HEK293 (cell line): ENCODE measurements at regions not wholly inside any gene's neighbourhood (a gene's known extent, or its start where the extent isn't known, plus 50 kb on each side); places are given as distances from the start of the nearest gene placed in this dataset.

ENCODE experiments used
- CTCF ChIA-PET: fragments of 350-600 bp; formaldehyde crosslinking; extraction: SDS; loops from one replicate; lab custom pipeline; 2021; ENCODE audit warnings: antibody characterized with exemption; lab: Yijun Ruan, JAX
- POLR2A ChIA-PET: fragments of 300-600 bp; formaldehyde crosslinking; extraction: SDS; loops from one replicate; lab custom pipeline; 2020; ENCODE audit warnings: antibody characterized with exemption, inconsistent platforms; lab: Yijun Ruan, JAX
- H3K27ac ChIP-seq: fragments of 200-500 bp; sonication (Bioruptor generic); 2 replicates; pipeline ENCODE4 v1.5.1; 2014; ENCODE audit warnings: low read depth, low read length, control low read depth, inconsistent platforms; ENCODE audit errors: extremely low read depth
- H3K36me3 ChIP-seq, 2 experiments: fragments of 200-500 bp in 1 of 2; sonication (Bioruptor generic) in 1 of 2; 1 replicate in 1 of 2; 2 replicates in 1 of 2; pipeline ENCODE4 v1.5.1; 2014 to 2017; ENCODE audit warnings: inconsistent platforms in 2 of 2, low read length in 2 of 2; ENCODE audit not compliant: control insufficient read depth in 2 of 2, insufficient read depth in 1 of 2
- H3K4me1 ChIP-seq: fragments of 200-500 bp; sonication (Bioruptor generic); 2 replicates; pipeline ENCODE4 v1.5.1; 2014; ENCODE audit warnings: mild to moderate bottlenecking, low read length, inconsistent platforms; ENCODE audit not compliant: control insufficient read depth, insufficient read depth
- H3K4me3 ChIP-seq: 2 replicates; pipeline ENCODE4 v1.5.1; 2011; ENCODE audit warnings: low read depth, mild to moderate bottlenecking, control low read depth, low read length, moderate library complexity
- H3K9me3 ChIP-seq: fragments of 200-500 bp; sonication (Bioruptor generic); 2 replicates; pipeline ENCODE4 v1.5.1; 2014; ENCODE audit warnings: low read depth, low read length, inconsistent platforms; ENCODE audit not compliant: control insufficient read depth, insufficient read depth
- GLI4 ChIP-seq: fragments of 450-650 bp; formaldehyde crosslinking; IDR thresholded peaks from 2 replicates; pipeline ENCODE4 v1.5.1; 2016; ENCODE audit warnings: missing biosample characterization, missing genetic modification characterization
- HOXC10 ChIP-seq: sonication (generic); formaldehyde crosslinking; IDR thresholded peaks from 2 replicates; pipeline ENCODE4 v1.8.1; 2023; ENCODE audit warnings: mild to moderate bottlenecking, missing genetic modification reagents
- SETDB1 ChIP-seq: IDR thresholded peaks from one replicate; pipeline ENCODE4 v1.6.1; 2017; ENCODE audit warnings: mild to moderate bottlenecking, low read length, moderate library complexity, mixed read lengths; ENCODE audit not compliant: insufficient read length
- ZBTB20 ChIP-seq: fragments of 450-650 bp; formaldehyde crosslinking; IDR thresholded peaks from 2 replicates; pipeline ENCODE4 v1.5.1; 2016; ENCODE audit warnings: missing biosample characterization, missing genetic modification characterization
- ZBTB48 ChIP-seq: fragments of 450-650 bp; formaldehyde crosslinking; IDR thresholded peaks from 2 replicates; pipeline ENCODE4 v1.5.1; 2016; ENCODE audit warnings: missing biosample characterization, missing genetic modification characterization
- ZIC2 ChIP-seq: fragments of 450-650 bp; formaldehyde crosslinking; IDR thresholded peaks from 2 replicates; pipeline ENCODE4 v1.5.1; 2016; ENCODE audit warnings: missing biosample characterization, missing genetic modification characterization
- ZNF121 ChIP-seq: fragments of 450-650 bp; formaldehyde crosslinking; IDR thresholded peaks from 2 replicates; pipeline ENCODE4 v1.5.1; 2016; ENCODE audit warnings: missing biosample characterization, missing genetic modification characterization
- ZNF202 ChIP-seq: fragments of 450-650 bp; formaldehyde crosslinking; IDR thresholded peaks from 2 replicates; pipeline ENCODE4 v1.5.1; 2016; ENCODE audit warnings: missing biosample characterization, missing genetic modification characterization, borderline replicate concordance
- ZNF239 ChIP-seq: fragments of 450-650 bp; formaldehyde crosslinking; IDR thresholded peaks from 2 replicates; pipeline ENCODE4 v1.5.1; 2016; ENCODE audit warnings: missing biosample characterization, missing genetic modification characterization
- ZNF335 ChIP-seq: fragments of 450-650 bp; formaldehyde crosslinking; conservative IDR thresholded peaks from 2 replicates; pipeline ENCODE4 v1.5.1; 2016; ENCODE audit warnings: missing biosample characterization, missing genetic modification characterization
- ZNF48 ChIP-seq: fragments of 450-650 bp; formaldehyde crosslinking; IDR thresholded peaks from 2 replicates; pipeline ENCODE4 v1.5.1; 2016; ENCODE audit warnings: missing biosample characterization, missing genetic modification characterization
- ZNF529 ChIP-seq: fragments of 450-650 bp; formaldehyde crosslinking; IDR thresholded peaks from 2 replicates; pipeline ENCODE4 v1.5.1; 2017; ENCODE audit warnings: missing genetic modification characterization, missing biosample characterization; ENCODE audit not compliant: insufficient replicate concordance
- ZNF530 ChIP-seq: fragments of 450-650 bp; formaldehyde crosslinking; IDR thresholded peaks from 2 replicates; pipeline ENCODE4 v1.5.1; 2016; ENCODE audit warnings: low read depth, missing biosample characterization, missing genetic modification characterization
- ZNF558 ChIP-seq: fragments of 450-650 bp; formaldehyde crosslinking; IDR thresholded peaks from 2 replicates; pipeline ENCODE4 v1.5.1; 2016; ENCODE audit warnings: missing biosample characterization, missing genetic modification characterization
- TF ChIP-seq, protein P1 (sequence below): fragments of 450-650 bp; formaldehyde crosslinking; IDR thresholded peaks from 2 replicates; pipeline ENCODE4 v1.5.1; 2016; ENCODE audit warnings: missing biosample characterization, missing genetic modification characterization
- TF ChIP-seq, protein P2 (sequence below): fragments of 450-650 bp; formaldehyde crosslinking; IDR thresholded peaks from 2 replicates; pipeline ENCODE4 v1.5.1; 2016; ENCODE audit warnings: missing biosample characterization, missing genetic modification characterization
- TF ChIP-seq, protein P3 (sequence below): fragments of 450-650 bp; formaldehyde crosslinking; IDR thresholded peaks from 2 replicates; pipeline ENCODE4 v1.5.1; 2017; ENCODE audit warnings: missing biosample characterization, missing genetic modification characterization
- TF ChIP-seq, protein P4 (sequence below): fragments of 450-650 bp; formaldehyde crosslinking; IDR thresholded peaks from 2 replicates; pipeline ENCODE4 v1.5.1; 2016; ENCODE audit warnings: missing biosample characterization, missing genetic modification characterization

DNA sequence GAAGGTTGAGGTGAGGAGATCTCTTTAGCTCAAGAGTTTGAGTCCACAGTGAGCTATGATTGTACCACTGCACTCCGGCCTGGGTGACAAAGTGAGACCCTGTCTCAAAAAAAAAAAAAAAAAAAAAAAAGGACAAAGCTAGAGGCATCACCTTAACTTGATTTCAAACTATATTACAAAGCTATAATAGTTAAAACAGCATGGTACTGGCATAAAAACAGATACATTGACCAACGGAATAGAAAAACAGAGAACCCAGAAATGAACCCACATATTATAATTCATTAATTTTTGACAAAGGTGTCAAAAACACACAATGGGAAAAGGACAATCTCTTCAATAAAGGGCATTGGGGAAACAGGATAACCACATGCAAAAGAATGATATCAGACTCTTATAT is 50.8 kb upstream of the MBOAT1 start:
- POLR2A ChIA-PET = interaction anchor here (0.6 kb wide), 1 partner anchor 1671 kb away, joined by 4 read pairs; no protein-coding TSS in a partner anchor
- CTCF ChIA-PET = interaction anchor here (0.5 kb wide), 1 partner anchor 369 kb away, joined by 4 read pairs; no protein-coding TSS in a partner anchor

DNA sequence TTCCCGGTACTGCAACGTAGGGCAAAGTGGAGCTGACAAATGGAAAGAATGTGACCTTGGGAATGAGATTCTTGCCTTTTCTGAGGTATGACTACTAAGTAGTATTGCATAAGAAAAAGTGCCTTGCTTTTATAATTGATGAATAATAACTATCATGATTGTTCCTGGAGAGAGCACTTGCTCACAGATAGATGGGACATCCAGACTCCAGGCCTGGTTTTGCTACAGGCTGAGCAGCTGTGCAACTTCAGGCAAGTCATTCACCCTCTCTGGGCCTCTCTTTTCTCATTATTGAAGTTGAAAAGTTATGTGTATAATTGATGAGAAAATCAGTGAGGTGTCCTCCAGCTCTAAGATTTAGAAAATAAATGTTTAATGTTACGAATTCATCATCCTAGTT is 53.6 kb upstream of the MBOAT1 start:
- no peaks in the 10 kb centered on the region for H3K36me3 ChIP-seq
- no peak overlapping the region for H3K27ac ChIP-seq
- no peaks in the 10 kb centered on the region for H3K4me1 ChIP-seq
- TF ChIP-seq, protein P1, sequence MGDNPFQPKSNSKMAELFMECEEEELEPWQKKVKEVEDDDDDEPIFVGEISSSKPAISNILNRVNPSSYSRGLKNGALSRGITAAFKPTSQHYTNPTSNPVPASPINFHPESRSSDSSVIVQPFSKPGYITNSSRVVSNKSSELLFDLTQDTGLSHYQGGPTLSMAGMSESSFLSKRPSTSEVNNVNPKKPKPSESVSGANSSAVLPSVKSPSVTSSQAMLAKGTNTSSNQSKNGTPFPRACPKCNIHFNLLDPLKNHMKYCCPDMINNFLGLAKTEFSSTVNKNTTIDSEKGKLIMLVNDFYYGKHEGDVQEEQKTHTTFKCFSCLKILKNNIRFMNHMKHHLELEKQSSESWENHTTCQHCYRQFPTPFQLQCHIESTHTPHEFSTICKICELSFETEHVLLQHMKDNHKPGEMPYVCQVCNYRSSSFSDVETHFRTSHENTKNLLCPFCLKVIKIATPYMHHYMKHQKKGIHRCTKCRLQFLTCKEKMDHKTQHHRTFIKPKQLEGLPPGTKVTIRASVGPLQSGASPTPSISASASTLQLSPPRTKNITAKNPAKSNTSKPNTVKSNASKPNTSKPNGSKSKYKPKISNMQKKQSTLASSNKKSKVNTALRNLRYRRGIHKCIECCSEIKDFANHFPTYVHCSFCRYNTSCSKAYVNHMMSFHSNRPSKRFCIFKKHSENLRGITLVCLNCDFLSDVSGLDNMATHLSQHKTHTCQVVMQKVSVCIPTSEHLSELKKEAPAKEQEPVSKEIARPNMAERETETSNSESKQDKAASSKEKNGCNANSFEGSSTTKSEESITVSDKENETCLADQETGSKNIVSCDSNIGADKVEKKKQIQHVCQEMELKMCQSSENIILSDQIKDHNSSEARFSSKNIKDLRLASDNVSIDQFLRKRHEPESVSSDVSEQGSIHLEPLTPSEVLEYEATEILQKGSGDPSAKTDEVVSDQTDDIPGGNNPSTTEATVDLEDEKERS (tag by site-specific recombination) = no peak
- TF ChIP-seq ZNF530 (tag by site-specific recombination) (no peak), ZNF335 (no peak), ZNF558 (tag by site-specific recombination) (no peak)
- CTCF ChIA-PET = interaction anchor here (0.6 kb wide), 2 partner anchors 101 to 198 kb away, joined by 4 read pairs; no protein-coding TSS in a partner anchor
- H3K4me3 ChIP-seq = no peak overlapping the region
- H3K9me3 ChIP-seq = no peaks in the 10 kb centered on the region
- POLR2A ChIA-PET = interaction anchor here (0.7 kb wide), 1 partner anchor 53 kb away, joined by 8 read pairs; no protein-coding TSS in a partner anchor

More for the DNA sequence above, 50.8 kb upstream of the MBOAT1 start:
- TF ChIP-seq SETDB1 (peak; percentile 29), ZBTB20 (tag by site-specific recombination) (no peak), ZNF529 (no peak)
- TF ChIP-seq, protein P1 (tag by site-specific recombination) = peak; percentile 95
- no peaks in the 10 kb centered on the region for H3K4me1 ChIP-seq
- H3K36me3 ChIP-seq = no peaks in the 10 kb centered on the region
- no peaks in the 10 kb centered on the region for H3K9me3 ChIP-seq
- no peak overlapping the region for H3K27ac ChIP-seq
- no peak overlapping the region for H3K4me3 ChIP-seq

DNA sequence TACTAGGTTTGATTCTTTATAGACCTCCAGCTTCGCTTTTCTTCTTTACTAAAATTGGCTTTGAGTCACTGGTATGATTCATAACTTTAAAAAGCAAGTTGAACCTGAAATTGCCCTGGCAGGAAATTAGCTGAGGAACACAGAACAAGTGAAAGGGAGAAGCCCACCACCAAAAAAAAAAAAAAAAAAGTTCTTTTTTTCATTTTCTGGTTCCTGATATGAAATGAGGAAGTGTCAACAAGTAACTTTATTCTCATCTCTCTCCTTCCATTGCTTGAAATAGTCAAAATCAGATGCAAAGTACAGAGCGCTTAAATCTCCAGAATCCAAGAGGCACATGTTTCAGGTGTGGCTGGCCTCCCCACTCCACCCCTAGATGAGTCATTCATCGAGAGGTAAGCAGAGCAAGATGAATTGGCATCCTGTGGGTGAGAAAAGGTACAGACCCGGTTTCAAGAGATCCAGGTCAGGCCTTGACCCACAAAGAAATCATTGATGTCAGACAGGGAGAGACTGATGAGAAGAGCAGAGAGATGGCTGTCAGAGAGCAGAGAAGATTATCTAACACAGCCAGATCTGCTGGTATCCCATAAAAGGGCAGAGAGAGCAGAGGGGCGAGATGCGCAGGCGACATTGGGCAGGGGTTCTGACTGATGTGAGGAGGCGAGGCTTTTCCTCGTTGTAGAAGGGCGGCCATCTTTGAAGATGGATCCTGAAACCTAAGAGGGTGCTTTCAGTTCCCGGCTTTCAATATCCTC is 54.8 kb upstream of the MBOAT1 start:
- ChIA-PET CTCF (no interaction called here), POLR2A (no interaction called here)
- Histone ChIP-seq H3K27ac (no peak overlapping the region), H3K9me3 (no peaks in the 10 kb centered on the region), H3K36me3 (no peaks in the 10 kb centered on the region), H3K4me1 (no peaks in the 10 kb centered on the region), H3K4me3 (no peak overlapping the region)
- TF ChIP-seq, protein P2, sequence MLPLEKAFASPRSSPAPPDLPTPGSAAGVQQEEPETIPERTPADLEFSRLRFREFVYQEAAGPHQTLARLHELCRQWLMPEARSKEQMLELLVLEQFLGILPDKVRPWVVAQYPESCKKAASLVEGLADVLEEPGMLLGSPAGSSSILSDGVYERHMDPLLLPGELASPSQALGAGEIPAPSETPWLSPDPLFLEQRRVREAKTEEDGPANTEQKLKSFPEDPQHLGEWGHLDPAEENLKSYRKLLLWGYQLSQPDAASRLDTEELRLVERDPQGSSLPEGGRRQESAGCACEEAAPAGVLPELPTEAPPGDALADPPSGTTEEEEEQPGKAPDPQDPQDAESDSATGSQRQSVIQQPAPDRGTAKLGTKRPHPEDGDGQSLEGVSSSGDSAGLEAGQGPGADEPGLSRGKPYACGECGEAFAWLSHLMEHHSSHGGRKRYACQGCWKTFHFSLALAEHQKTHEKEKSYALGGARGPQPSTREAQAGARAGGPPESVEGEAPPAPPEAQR (tag by site-specific recombination) = no peak
- TF ChIP-seq, protein P3, sequence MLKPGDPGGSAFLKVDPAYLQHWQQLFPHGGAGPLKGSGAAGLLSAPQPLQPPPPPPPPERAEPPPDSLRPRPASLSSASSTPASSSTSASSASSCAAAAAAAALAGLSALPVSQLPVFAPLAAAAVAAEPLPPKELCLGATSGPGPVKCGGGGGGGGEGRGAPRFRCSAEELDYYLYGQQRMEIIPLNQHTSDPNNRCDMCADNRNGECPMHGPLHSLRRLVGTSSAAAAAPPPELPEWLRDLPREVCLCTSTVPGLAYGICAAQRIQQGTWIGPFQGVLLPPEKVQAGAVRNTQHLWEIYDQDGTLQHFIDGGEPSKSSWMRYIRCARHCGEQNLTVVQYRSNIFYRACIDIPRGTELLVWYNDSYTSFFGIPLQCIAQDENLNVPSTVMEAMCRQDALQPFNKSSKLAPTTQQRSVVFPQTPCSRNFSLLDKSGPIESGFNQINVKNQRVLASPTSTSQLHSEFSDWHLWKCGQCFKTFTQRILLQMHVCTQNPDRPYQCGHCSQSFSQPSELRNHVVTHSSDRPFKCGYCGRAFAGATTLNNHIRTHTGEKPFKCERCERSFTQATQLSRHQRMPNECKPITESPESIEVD (tag by site-specific recombination) = no peak
- TF ChIP-seq ZNF121 (tag by site-specific recombination) (no peak), ZBTB48 (tag by site-specific recombination) (no peak), ZNF48 (tag by site-specific recombination) (no peak), GLI4 (no peak), HOXC10 (CRISPR knock-in tag) (no peak), ZIC2 (tag by site-specific recombination) (no peak), ZNF239 (no peak), ZNF202 (no peak)
- TF ChIP-seq, protein P4, sequence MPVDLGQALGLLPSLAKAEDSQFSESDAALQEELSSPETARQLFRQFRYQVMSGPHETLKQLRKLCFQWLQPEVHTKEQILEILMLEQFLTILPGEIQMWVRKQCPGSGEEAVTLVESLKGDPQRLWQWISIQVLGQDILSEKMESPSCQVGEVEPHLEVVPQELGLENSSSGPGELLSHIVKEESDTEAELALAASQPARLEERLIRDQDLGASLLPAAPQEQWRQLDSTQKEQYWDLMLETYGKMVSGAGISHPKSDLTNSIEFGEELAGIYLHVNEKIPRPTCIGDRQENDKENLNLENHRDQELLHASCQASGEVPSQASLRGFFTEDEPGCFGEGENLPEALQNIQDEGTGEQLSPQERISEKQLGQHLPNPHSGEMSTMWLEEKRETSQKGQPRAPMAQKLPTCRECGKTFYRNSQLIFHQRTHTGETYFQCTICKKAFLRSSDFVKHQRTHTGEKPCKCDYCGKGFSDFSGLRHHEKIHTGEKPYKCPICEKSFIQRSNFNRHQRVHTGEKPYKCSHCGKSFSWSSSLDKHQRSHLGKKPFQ (tag by site-specific recombination) = no peak
